ENCODE measurements at regions not wholly inside any gene's neighbourhood (a gene's known extent, or its start where the extent isn't known, plus 50 kb on each side); places are given as distances from the start of the nearest gene placed in this dataset.

DNA sequence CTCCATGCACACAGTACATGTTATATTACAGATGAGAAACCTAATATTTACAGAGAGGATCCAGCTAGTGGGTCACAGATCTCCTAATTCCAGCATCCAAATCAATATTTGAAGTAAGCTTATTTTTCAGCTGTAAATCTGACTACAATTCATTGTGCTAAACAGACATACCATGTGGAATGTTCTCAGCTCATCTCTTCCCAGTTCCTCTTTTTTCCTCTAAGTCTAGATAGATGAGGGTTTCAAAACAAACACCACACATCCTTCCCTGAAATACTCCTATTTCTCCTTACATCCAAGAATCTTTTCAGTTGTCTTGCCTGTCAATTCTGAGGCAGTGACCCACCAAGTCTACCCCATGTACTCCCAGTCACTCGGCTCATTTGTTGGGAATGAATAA is 200.7 kb upstream of the PIK3C3 start:
- H3K9me3 ChIP-seq (ENCODE audit: low read depth): no peaks in the 10 kb centered on the region
- no peaks in the 10 kb centered on the region for H4K20me1 ChIP-seq (ENCODE audit: low read depth)
- H3K9me3 Mint-ChIP-seq: no peaks in the 10 kb centered on the region
- no peak overlapping the region for H3K4me2 ChIP-seq
- no peaks in the 10 kb centered on the region for H3K36me3 Mint-ChIP-seq
- H3K4me3 ChIP-seq: no peak overlapping the region
- no peaks in the 10 kb centered on the region for H3K27me3 Mint-ChIP-seq (ENCODE audit: insufficient read depth, low read depth)
- no peak overlapping the region for H3K27ac Mint-ChIP-seq
- TF ChIP-seq, protein P1, sequence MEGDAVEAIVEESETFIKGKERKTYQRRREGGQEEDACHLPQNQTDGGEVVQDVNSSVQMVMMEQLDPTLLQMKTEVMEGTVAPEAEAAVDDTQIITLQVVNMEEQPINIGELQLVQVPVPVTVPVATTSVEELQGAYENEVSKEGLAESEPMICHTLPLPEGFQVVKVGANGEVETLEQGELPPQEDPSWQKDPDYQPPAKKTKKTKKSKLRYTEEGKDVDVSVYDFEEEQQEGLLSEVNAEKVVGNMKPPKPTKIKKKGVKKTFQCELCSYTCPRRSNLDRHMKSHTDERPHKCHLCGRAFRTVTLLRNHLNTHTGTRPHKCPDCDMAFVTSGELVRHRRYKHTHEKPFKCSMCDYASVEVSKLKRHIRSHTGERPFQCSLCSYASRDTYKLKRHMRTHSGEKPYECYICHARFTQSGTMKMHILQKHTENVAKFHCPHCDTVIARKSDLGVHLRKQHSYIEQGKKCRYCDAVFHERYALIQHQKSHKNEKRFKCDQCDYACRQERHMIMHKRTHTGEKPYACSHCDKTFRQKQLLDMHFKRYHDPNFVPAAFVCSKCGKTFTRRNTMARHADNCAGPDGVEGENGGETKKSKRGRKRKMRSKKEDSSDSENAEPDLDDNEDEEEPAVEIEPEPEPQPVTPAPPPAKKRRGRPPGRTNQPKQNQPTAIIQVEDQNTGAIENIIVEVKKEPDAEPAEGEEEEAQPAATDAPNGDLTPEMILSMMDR (IDR thresholded peaks at IDR 0.05): no peak
- TF ChIP-seq EZH2phosphoT487 (IDR thresholded peaks at IDR 0.05) (no peak), EZH2 (IDR thresholded peaks at IDR 0.05) (no peak)
- no peaks in the 10 kb centered on the region for H3K36me3 ChIP-seq
- H3F3A ChIP-seq (ENCODE audit: low read depth): no peaks in the 10 kb centered on the region
- peaks cover 8% of the 10 kb centered on the region for H3K4me1 ChIP-seq
- no peaks in the 10 kb centered on the region for H3K4me1 Mint-ChIP-seq
- H3K27ac ChIP-seq: no peak overlapping the region
- H3K79me2 ChIP-seq (ENCODE audit: low read depth): no peaks in the 10 kb centered on the region
- H3K9ac ChIP-seq: no peak overlapping the region
- no peak for DNase-seq (ENCODE audit: low spot score)
- H2AFZ ChIP-seq (replicated peaks): no peak overlapping the region
- H3K4me3 Mint-ChIP-seq: no peak overlapping the region
- H3K27me3 ChIP-seq: no peaks in the 10 kb centered on the region

DNA sequence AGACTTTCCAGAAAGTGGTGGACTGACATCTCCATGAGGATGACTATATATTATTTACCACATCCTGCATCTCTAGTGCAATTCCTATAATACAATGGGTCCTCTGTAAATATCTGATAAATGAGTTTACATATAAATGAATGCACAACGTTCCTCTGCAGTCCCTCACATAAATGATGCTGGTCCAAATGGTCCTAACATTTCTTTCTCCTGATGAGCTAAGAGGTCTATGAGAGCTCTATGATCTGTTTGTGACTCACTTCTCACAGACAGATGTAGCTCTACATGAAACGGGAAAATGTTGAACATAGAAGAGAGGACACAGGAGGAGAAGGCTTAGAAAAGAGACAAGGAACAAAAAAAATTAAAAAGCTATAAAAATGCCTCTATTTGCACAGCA is 201.2 kb upstream of the PIK3C3 start:
- H2AFZ ChIP-seq (replicated peaks): no peak overlapping the region
- H3K9ac ChIP-seq: no peak overlapping the region
- DNase-seq (ENCODE audit: low spot score): no peak
- H3K4me2 ChIP-seq: no peak overlapping the region
- Mint-ChIP-seq H3K9me3 (no peaks in the 10 kb centered on the region), H3K27me3 (ENCODE audit: insufficient read depth, low read depth) (no peaks in the 10 kb centered on the region), H3K27ac (no peak overlapping the region), H3K36me3 (no peaks in the 10 kb centered on the region), H3K4me3 (no peak overlapping the region), H3K4me1 (no peaks in the 10 kb centered on the region)
- no peaks in the 10 kb centered on the region for H3K79me2 ChIP-seq (ENCODE audit: low read depth)
- no peaks in the 10 kb centered on the region for H4K20me1 ChIP-seq (ENCODE audit: low read depth)
- H3K27ac ChIP-seq: no peak overlapping the region
- peaks cover 8% of the 10 kb centered on the region for H3K4me1 ChIP-seq
- TF ChIP-seq, protein P1 (IDR thresholded peaks at IDR 0.05): no peak
- TF ChIP-seq EZH2 (IDR thresholded peaks at IDR 0.05): no peak
- H3K4me3 ChIP-seq: no peak overlapping the region
- no peaks in the 10 kb centered on the region for H3K9me3 ChIP-seq (ENCODE audit: low read depth)
- no peaks in the 10 kb centered on the region for H3F3A ChIP-seq (ENCODE audit: low read depth)
- no peaks in the 10 kb centered on the region for H3K27me3 ChIP-seq
- H3K36me3 ChIP-seq: no peaks in the 10 kb centered on the region

DNA sequence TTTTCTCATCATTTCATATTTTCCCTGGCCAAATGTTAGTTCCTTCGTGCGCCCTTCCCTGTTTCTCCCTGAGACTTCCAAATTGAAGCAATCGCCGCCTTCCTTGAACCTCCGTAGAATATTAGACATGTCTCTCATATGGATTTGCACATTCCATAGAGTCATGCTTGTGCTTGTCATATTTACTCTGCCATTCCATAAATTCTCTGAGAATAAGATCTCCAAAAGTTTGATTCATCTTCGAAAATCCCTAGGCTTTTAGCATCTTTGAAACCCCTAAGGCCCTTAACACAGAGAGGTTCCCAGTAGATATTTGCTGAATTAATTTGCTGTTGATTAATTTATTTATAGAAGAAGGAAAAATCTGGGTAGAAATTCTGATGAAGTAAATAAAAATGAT is 202.2 kb upstream of the PIK3C3 start:
- H3K4me3 ChIP-seq: no peak overlapping the region
- H2AFZ ChIP-seq (replicated peaks): no peak overlapping the region
- no peak overlapping the region for H3K4me2 ChIP-seq
- no peaks in the 10 kb centered on the region for H3K36me3 ChIP-seq
- DNase-seq (ENCODE audit: low spot score): no peak
- Mint-ChIP-seq H3K4me1 (no peaks in the 10 kb centered on the region), H3K36me3 (no peaks in the 10 kb centered on the region), H3K27ac (no peak overlapping the region), H3K4me3 (no peak overlapping the region), H3K27me3 (ENCODE audit: insufficient read depth, low read depth) (no peaks in the 10 kb centered on the region), H3K9me3 (no peaks in the 10 kb centered on the region)
- H3K79me2 ChIP-seq (ENCODE audit: low read depth): no peaks in the 10 kb centered on the region
- no peaks in the 10 kb centered on the region for H3K27me3 ChIP-seq
- H4K20me1 ChIP-seq (ENCODE audit: low read depth): no peaks in the 10 kb centered on the region
- no peaks in the 10 kb centered on the region for H3K9me3 ChIP-seq (ENCODE audit: low read depth)
- TF ChIP-seq, protein P1 (IDR thresholded peaks at IDR 0.05): no peak
- no peak for TF ChIP-seq EZH2phosphoT487 (IDR thresholded peaks at IDR 0.05)
- TF ChIP-seq EZH2 (IDR thresholded peaks at IDR 0.05): no peak
- H3K27ac ChIP-seq: no peak overlapping the region
- H3K9ac ChIP-seq: no peak overlapping the region
- peaks cover 8% of the 10 kb centered on the region for H3K4me1 ChIP-seq
- H3F3A ChIP-seq (ENCODE audit: low read depth): no peaks in the 10 kb centered on the region

DNA sequence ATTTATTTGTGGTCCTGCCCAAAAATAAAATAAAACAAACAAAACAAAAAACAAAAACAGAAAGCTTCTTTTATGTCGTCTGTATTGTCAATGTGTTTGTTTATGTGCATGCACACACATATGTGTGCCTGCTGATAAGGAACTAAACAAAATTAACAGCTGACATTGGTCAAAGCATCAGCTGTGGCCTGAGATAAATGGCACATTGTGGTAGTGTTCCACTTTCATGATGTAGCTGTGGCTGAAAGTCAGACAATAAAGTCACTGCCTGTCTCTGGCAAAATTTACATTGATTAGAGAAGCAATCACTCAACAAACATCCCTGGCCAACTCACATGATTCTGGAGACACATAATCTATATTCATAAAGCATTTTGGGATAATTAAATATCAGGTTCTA is 203.4 kb upstream of the PIK3C3 start:
- peaks cover 8% of the 10 kb centered on the region for H3K4me1 ChIP-seq
- no peak overlapping the region for H2AFZ ChIP-seq (replicated peaks)
- no peaks in the 10 kb centered on the region for H4K20me1 ChIP-seq (ENCODE audit: low read depth)
- no peak for DNase-seq (ENCODE audit: low spot score)
- Mint-ChIP-seq H3K27ac (no peak overlapping the region), H3K27me3 (ENCODE audit: insufficient read depth, low read depth) (peaks cover 2% of the 10 kb centered on the region), H3K36me3 (no peaks in the 10 kb centered on the region), H3K4me1 (no peaks in the 10 kb centered on the region), H3K9me3 (no peaks in the 10 kb centered on the region), H3K4me3 (no peak overlapping the region)
- H3K27me3 ChIP-seq: no peaks in the 10 kb centered on the region
- no peaks in the 10 kb centered on the region for H3K79me2 ChIP-seq (ENCODE audit: low read depth)
- H3K4me2 ChIP-seq: no peak overlapping the region
- no peaks in the 10 kb centered on the region for H3F3A ChIP-seq (ENCODE audit: low read depth)
- H3K27ac ChIP-seq: no peak overlapping the region
- H3K36me3 ChIP-seq: no peaks in the 10 kb centered on the region
- H3K9me3 ChIP-seq (ENCODE audit: low read depth): no peaks in the 10 kb centered on the region
- H3K9ac ChIP-seq: no peak overlapping the region
- no peak for TF ChIP-seq EZH2phosphoT487 (IDR thresholded peaks at IDR 0.05)
- no peak for TF ChIP-seq EZH2 (IDR thresholded peaks at IDR 0.05)
- TF ChIP-seq, protein P1 (IDR thresholded peaks at IDR 0.05): no peak
- H3K4me3 ChIP-seq: no peak overlapping the region
